ENCODE measurements at regions not wholly inside any gene's neighbourhood (a gene's known extent, or its start where the extent isn't known, plus 50 kb on each side); places are given as distances from the start of the nearest gene placed in this dataset.

DNA sequence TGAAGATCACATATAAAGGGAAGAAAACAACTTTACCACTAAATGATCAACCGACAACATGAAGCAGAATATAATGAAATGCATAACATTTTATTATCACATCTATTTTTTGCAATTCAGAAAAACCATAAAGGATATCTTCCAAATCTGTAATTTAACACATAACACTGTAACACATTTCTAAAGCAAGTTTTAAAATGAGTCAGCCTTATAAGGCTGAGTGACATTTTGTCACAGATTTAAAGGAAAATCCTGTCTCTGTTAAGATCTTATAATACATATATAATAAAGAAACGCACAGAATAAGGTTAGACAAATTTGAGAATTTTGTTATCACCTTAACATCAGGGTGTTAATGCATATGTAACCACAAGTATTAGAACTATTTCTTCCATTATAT, 198.4 kb upstream of the RASA1 start:
- TF ChIP-seq CTCF (IDR thresholded peaks at IDR 0.05; ENCODE audit: low read depth, low read length), result no peak
- H3K4me3 ChIP-seq (replicated peaks in 1 of 2; ENCODE audit: low read depth in 2 of 2, low read length in 2 of 2), result no peak overlapping the region
- no peak for DNase-seq (ENCODE audit: low read depth in 2 of 2)

- DNase-seq (ENCODE audit: low read depth in 2 of 2), result peak; percentile 81 to 86
- peak; percentile 68 for TF ChIP-seq CTCF (IDR thresholded peaks at IDR 0.05; ENCODE audit: low read depth, low read length)
- H3K4me3 ChIP-seq (replicated peaks in 1 of 2; ENCODE audit: low read depth in 2 of 2, low read length in 2 of 2), result no peak overlapping the region
These were observed 197.6 kb upstream of the RASA1 start for GRCh38 chr5:87069974-87070608.

- H3K4me3 ChIP-seq (replicated peaks in 1 of 2; ENCODE audit: low read depth in 2 of 2, low read length in 2 of 2), result no peak overlapping the region
- TF ChIP-seq CTCF (IDR thresholded peaks at IDR 0.05; ENCODE audit: low read depth, low read length), result no peak
- DNase-seq (ENCODE audit: low read depth in 2 of 2), result no peak
These were observed 193.6 kb upstream of the RASA1 start for GRCh38 chr5:87074072-87074471.

GRCh38 chr5:87074934-87075541, 192.6 kb upstream of the RASA1 start:
- no peak for TF ChIP-seq CTCF (IDR thresholded peaks at IDR 0.05; ENCODE audit: low read depth, low read length)
- DNase-seq (ENCODE audit: low read depth in 2 of 2), result no peak
- H3K4me3 ChIP-seq (replicated peaks in 1 of 2; ENCODE audit: low read depth in 2 of 2, low read length in 2 of 2), result no peak overlapping the region

- TF ChIP-seq CTCF (IDR thresholded peaks at IDR 0.05; ENCODE audit: low read depth, low read length), result no peak
- DNase-seq (ENCODE audit: low read depth in 2 of 2), result no peak
- H3K4me3 ChIP-seq (replicated peaks in 1 of 2; ENCODE audit: low read depth in 2 of 2, low read length in 2 of 2), result no peak overlapping the region
These were observed 191.3 kb upstream of the RASA1 start for GRCh38 chr5:87076411-87076810.

- TF ChIP-seq CTCF (IDR thresholded peaks at IDR 0.05; ENCODE audit: low read depth, low read length), result no peak
- peak in 1 of 2 donors; percentile 45 for DNase-seq (ENCODE audit: low read depth in 2 of 2)
- H3K4me3 ChIP-seq (replicated peaks in 1 of 2; ENCODE audit: low read depth in 2 of 2, low read length in 2 of 2), result no peak overlapping the region
These were observed 190.8 kb upstream of the RASA1 start for GRCh38 chr5:87076931-87077330.

All from cardiac fibroblast (primary cell).